Nephron (organoid): ENCODE measurements at regions not wholly inside any gene's neighbourhood (a gene's known extent, or its start where the extent isn't known, plus 50 kb on each side); places are given as distances from the start of the nearest gene placed in this dataset.
A peak's percentile ranks its signal among the peaks of the same experiment; 100 is the strongest.
"Not testable (repeated sequence)": the region's sequence is repeated elsewhere in the genome, so short reads cannot be mapped to it uniquely, and the experiment has no call there.

Experiments
- H3K27ac Mint-ChIP-seq, 3 experiments: 2 replicates each; pipeline ENCODE4 v1.8.0; 2020; ENCODE audit warnings: mixed read lengths in 3 of 3, mild to moderate bottlenecking in 2 of 3, moderate library complexity in 1 of 3
- H3K27me3 Mint-ChIP-seq: 2 replicates; pipeline ENCODE4 v1.8.0; 2021; ENCODE audit warnings: low read depth, mild to moderate bottlenecking, moderate library complexity, mixed read lengths
- H3K36me3 Mint-ChIP-seq: 2 replicates; pipeline ENCODE4 v1.8.0; 2020; ENCODE audit warnings: low read depth, mixed read lengths
- H3K4me1 Mint-ChIP-seq: 2 replicates; pipeline ENCODE4 v1.8.0; 2020; ENCODE audit warnings: mixed read lengths
- H3K4me3 Mint-ChIP-seq, 3 experiments: 2 replicates each; pipeline ENCODE4 v1.8.0; 2020; ENCODE audit warnings: mild to moderate bottlenecking in 3 of 3, mixed read lengths in 3 of 3, moderate library complexity in 2 of 3
- H3K9me3 Mint-ChIP-seq: 2 replicates; pipeline ENCODE4 v1.8.0; 2020; ENCODE audit warnings: mixed read lengths
- TF ChIP-seq, protein P1 (sequence below), 3 experiments: fragments of 200-600 bp; sonication (generic); IDR thresholded peaks; one replicate each; pipeline ENCODE4 v1.5.0; 2021; ENCODE audit warnings: antibody characterized with exemption in 3 of 3; ENCODE audit not compliant: unreplicated experiment in 3 of 3

DNA sequence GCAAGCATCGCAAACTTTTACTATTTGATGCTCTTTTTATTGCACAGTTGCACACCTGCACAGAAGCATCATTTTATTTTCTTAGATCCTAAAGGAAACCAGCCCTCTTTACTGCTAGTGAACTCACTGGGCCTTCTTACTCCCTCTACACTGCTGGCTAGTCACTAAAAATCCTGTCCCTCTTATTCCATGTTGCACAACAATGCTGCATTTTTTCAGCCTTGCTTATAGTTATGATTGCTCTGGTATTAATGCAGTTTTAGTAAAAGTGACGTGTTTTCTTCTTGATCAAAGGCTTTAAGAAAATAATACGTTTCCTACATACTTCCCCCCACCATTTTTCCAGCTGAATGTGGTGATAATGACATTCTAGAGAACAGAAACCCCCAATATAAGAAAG lies 132.9 kb upstream of the FAM3C start:
- no peak overlapping the region for H3K27ac Mint-ChIP-seq
- H3K36me3 Mint-ChIP-seq, result no peaks in the 10 kb centered on the region
- TF ChIP-seq, protein P1, sequence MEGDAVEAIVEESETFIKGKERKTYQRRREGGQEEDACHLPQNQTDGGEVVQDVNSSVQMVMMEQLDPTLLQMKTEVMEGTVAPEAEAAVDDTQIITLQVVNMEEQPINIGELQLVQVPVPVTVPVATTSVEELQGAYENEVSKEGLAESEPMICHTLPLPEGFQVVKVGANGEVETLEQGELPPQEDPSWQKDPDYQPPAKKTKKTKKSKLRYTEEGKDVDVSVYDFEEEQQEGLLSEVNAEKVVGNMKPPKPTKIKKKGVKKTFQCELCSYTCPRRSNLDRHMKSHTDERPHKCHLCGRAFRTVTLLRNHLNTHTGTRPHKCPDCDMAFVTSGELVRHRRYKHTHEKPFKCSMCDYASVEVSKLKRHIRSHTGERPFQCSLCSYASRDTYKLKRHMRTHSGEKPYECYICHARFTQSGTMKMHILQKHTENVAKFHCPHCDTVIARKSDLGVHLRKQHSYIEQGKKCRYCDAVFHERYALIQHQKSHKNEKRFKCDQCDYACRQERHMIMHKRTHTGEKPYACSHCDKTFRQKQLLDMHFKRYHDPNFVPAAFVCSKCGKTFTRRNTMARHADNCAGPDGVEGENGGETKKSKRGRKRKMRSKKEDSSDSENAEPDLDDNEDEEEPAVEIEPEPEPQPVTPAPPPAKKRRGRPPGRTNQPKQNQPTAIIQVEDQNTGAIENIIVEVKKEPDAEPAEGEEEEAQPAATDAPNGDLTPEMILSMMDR (IDR thresholded peaks at IDR 0.05; ENCODE audit: unreplicated experiment in 3 of 3), result no peak
- H3K4me3 Mint-ChIP-seq, result no peak overlapping the region
- H3K27me3 Mint-ChIP-seq, result no peaks in the 10 kb centered on the region
- H3K4me1 Mint-ChIP-seq, result peaks cover 30% of the 10 kb centered on the region
- H3K9me3 Mint-ChIP-seq, result no peaks in the 10 kb centered on the region

- not testable (repeated sequence) for H3K9me3 Mint-ChIP-seq, H3K27ac Mint-ChIP-seq, H3K27me3 Mint-ChIP-seq, H3K4me3 Mint-ChIP-seq, H3K36me3 Mint-ChIP-seq
- H3K4me1 Mint-ChIP-seq, result peaks cover 30% of the 10 kb centered on the region
Measured at GRCh38 chr7:121526210-121526609, 130.1 kb upstream of the FAM3C start.

DNA sequence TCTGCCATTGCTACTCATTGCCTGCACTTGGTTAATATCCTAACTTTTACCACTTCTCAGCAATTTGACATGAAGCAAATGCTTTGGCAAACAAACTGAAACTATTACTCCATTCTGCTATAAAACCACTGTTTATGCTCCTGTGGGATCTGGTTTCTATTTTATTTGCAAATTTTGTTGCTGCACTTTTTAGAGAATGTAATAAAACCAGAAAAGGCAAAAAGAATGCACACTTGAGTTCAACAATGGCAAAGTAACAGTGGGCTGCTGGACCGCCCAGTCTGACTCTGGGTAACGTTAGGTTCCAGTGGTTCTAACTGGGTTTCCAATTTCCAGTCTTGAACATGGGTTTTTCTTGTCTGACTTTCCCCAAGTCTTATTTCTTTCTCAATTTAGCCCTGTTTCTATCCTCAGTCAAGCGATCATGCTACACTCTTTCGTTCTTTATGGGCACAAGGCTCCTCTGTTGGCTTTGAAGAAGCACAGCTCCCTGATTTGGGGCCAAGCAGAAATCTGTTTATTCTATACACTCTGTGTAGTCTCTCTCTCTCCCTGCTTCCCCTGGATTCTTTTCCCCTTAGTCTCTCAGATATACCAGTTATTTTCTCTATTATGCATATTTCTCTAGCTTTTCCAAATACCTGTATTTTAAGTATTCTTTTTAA lies 129.2 kb upstream of the FAM3C start:
- no peak overlapping the region for H3K4me3 Mint-ChIP-seq
- TF ChIP-seq, protein P1 (IDR thresholded peaks at IDR 0.05; ENCODE audit: unreplicated experiment in 3 of 3), result no peak
- no peaks in the 10 kb centered on the region for H3K27me3 Mint-ChIP-seq
- no peaks in the 10 kb centered on the region for H3K9me3 Mint-ChIP-seq
- H3K36me3 Mint-ChIP-seq, result no peaks in the 10 kb centered on the region
- no peak overlapping the region for H3K27ac Mint-ChIP-seq
- peaks cover 23% of the 10 kb centered on the region for H3K4me1 Mint-ChIP-seq

DNA sequence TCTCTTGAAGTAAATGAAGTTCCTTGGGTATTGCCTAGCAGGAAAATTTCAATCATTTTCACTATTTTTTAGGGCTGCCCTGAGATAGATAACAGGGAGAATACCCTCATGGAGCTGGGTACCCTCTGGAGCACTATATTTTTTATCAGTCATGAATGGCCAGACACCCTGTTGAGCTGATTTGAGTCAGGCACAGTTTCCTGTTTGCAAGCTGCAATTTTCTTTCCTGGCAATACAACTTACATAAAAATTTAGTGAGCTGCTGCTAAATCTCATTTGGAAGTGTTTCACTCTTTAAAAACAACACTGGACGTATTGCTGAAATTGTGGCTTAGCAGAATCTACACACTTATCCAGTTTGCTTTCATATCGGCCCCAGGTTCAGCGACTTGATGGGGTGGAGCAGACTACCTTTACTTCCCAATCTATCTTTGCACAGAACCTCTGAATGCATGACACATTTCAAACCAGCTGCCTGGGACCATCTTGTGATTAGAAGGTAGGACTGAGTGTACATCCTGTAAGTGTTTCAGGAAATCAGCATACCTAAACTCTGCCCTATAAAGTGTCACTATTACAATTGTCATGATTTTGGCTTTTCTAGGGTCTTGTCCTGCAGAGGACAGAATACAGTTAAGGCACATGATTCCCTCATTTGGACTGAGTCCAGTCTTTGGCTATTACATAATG lies 125.7 kb upstream of the FAM3C start:
- Mint-ChIP-seq H3K36me3 (no peaks in the 10 kb centered on the region), H3K9me3 (peaks cover 4% of the 10 kb centered on the region), H3K27ac (peak overlapping the region in 1 of 3 experiments; percentile 20), H3K4me1 (peaks cover 6% of the 10 kb centered on the region), H3K27me3 (no peaks in the 10 kb centered on the region), H3K4me3 (no peak overlapping the region)
- TF ChIP-seq, protein P1 (IDR thresholded peaks at IDR 0.05; ENCODE audit: unreplicated experiment in 3 of 3), result no peak

DNA sequence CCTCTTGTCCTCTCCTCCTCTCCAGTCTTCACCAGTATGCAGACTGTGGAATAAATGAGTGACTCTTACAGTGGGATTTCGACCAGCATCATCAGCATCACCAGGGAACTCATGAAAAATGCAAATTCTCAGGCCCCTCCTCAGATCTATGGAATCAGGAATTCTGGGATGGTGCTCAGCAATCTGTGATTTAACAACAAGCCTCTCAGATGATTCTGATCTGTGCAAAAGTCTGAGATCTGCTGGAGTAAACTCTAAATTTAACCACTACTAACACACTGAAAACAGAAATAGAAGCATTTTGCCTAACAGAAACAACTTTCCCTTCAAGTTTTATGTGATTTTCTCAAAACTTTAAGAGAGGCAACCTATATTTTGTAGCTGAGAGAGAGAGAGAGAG lies 124.8 kb upstream of the FAM3C start:
- Mint-ChIP-seq H3K27ac (peak overlapping the region in 1 of 3 experiments; percentile 20), H3K27me3 (no peaks in the 10 kb centered on the region), H3K9me3 (peaks cover 4% of the 10 kb centered on the region), H3K4me1 (peaks cover 6% of the 10 kb centered on the region), H3K36me3 (no peaks in the 10 kb centered on the region), H3K4me3 (no peak overlapping the region)
- TF ChIP-seq, protein P1 (IDR thresholded peaks at IDR 0.05; ENCODE audit: unreplicated experiment in 3 of 3), result no peak

- TF ChIP-seq, protein P1 (IDR thresholded peaks at IDR 0.05; ENCODE audit: unreplicated experiment in 3 of 3), result no peak
- H3K27me3 Mint-ChIP-seq, result no peaks in the 10 kb centered on the region
Measured at GRCh38 chr7:121519548-121520521, 123.7 kb upstream of the FAM3C start.

More at GRCh38 chr7:121519548-121520521, 123.7 kb upstream of the FAM3C start:
- Mint-ChIP-seq H3K27ac (no peak overlapping the region), H3K4me1 (no peaks in the 10 kb centered on the region), H3K4me3 (no peak overlapping the region), H3K36me3 (no peaks in the 10 kb centered on the region), H3K9me3 (peaks cover 4% of the 10 kb centered on the region)
